ENCODE measurements at regions not wholly inside any gene's neighbourhood (a gene's known extent, or its start where the extent isn't known, plus 50 kb on each side); places are given as distances from the start of the nearest gene placed in this dataset.

DNA sequence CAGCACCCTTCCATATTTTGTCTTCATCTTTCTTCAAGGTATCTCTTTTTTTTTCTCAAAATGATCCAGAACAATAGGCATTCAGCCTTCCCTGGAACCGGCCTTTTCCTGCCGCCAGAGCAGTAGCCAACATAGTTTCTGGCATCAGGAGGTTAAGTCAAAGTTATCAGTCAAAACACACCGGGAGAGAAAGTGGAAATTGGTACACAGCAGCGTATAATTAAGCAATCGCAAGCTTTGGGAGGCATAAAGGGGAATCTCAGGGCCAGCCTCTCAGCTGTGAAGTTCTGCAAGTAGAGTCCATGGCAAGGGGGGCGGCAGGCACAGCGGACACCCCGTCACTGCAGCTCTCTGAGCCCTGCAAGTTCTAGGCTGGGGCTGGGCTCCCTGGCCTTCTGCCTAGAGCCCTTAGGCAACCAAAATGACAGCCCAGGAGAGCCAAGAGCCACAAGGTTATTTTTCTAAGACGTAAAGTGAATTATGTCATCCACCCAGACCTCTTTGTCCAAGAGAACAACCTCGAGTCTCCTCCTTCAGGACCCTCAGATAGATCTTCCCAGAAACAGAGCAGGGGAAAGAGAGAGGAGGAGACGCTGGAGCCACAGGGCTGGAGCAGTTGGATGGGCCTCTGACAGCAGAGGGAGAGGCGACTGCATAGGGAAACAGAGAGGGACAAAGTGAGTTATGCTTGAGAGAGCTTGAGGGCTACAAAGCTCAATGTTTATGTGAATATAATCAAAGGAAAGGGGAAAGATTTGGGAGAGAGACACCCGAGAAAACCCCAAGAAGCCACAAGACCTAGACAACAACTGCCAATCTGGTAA, 114.7 kb downstream of the BCL2L11 start:
- no peak overlapping the region for H2AFZ ChIP-seq (ENCODE audit: low read depth, low read length)
- ATAC-seq (ENCODE audit: insufficient read depth, low read depth) (no peak), DNase-seq (no peak)
- no peak overlapping the region for H3K9ac ChIP-seq (ENCODE audit: low read depth, low read length)
- H3K27me3 ChIP-seq (ENCODE audit: insufficient read depth, low read length, poor library complexity) = no peaks in the 10 kb centered on the region
- no peak overlapping the region for H3K4me3 ChIP-seq (ENCODE audit: low read depth in 1 of 2, low read length in 2 of 2)
- H3K4me1 ChIP-seq (ENCODE audit: insufficient read depth, low read length) = no peaks in the 10 kb centered on the region
- no peak overlapping the region for H3K27ac ChIP-seq (ENCODE audit: low read length)
- H4K20me1 ChIP-seq (ENCODE audit: insufficient read depth, low read length) = no peaks in the 10 kb centered on the region
- TF ChIP-seq EZH2 (IDR thresholded peaks at IDR 0.05; ENCODE audit: borderline replicate concordance, low read depth, low read length, severe bottlenecking) = no peak
- TF ChIP-seq, protein P1, sequence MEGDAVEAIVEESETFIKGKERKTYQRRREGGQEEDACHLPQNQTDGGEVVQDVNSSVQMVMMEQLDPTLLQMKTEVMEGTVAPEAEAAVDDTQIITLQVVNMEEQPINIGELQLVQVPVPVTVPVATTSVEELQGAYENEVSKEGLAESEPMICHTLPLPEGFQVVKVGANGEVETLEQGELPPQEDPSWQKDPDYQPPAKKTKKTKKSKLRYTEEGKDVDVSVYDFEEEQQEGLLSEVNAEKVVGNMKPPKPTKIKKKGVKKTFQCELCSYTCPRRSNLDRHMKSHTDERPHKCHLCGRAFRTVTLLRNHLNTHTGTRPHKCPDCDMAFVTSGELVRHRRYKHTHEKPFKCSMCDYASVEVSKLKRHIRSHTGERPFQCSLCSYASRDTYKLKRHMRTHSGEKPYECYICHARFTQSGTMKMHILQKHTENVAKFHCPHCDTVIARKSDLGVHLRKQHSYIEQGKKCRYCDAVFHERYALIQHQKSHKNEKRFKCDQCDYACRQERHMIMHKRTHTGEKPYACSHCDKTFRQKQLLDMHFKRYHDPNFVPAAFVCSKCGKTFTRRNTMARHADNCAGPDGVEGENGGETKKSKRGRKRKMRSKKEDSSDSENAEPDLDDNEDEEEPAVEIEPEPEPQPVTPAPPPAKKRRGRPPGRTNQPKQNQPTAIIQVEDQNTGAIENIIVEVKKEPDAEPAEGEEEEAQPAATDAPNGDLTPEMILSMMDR (IDR thresholded peaks at IDR 0.05; ENCODE audit: borderline replicate concordance, extremely low read depth, low read length, poor library complexity, severe bottlenecking) = no peak
- no peak overlapping the region for H3K4me2 ChIP-seq (ENCODE audit: insufficient read depth, low read length)
- no peaks in the 10 kb centered on the region for H3K79me2 ChIP-seq (ENCODE audit: insufficient read depth, low read length)
- peaks cover 23% of the 10 kb centered on the region for H3K36me3 ChIP-seq (ENCODE audit: insufficient read depth, low read length)
- peaks cover 5% of the 10 kb centered on the region for H3K9me3 ChIP-seq (ENCODE audit: insufficient read depth, low read length, severe bottlenecking)

DNA sequence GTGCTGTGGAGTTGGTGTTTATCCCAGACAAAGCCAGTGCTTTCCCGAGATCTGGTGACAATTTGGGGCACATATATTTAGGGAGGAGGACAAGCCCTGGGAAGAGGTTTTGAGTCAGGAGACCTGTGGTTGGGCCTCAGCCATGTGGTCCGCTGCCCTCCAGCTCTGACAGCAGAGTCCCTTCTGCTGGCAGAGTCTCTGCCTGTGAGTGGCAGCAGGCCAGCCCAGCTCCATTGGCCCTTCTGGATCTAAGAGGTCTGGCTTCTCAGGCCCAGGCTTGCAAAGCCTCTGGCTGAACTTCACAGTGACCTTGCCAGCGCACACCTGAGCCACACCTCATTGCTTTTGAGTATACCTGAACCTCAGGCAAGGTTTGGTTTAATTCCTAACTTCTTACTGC, 115.3 kb downstream of the BCL2L11 start:
- Histone ChIP-seq H4K20me1 (ENCODE audit: insufficient read depth, low read length) (no peaks in the 10 kb centered on the region), H3K27ac (ENCODE audit: low read length) (no peak overlapping the region), H2AFZ (ENCODE audit: low read depth, low read length) (no peak overlapping the region), H3K4me3 (ENCODE audit: low read depth in 1 of 2, low read length in 2 of 2) (no peak overlapping the region), H3K9me3 (ENCODE audit: insufficient read depth, low read length, severe bottlenecking) (no peaks in the 10 kb centered on the region), H3K79me2 (ENCODE audit: insufficient read depth, low read length) (no peaks in the 10 kb centered on the region), H3K27me3 (ENCODE audit: insufficient read depth, low read length, poor library complexity) (no peaks in the 10 kb centered on the region), H3K9ac (ENCODE audit: low read depth, low read length) (no peak overlapping the region), H3K4me1 (ENCODE audit: insufficient read depth, low read length) (no peaks in the 10 kb centered on the region), H3K36me3 (ENCODE audit: insufficient read depth, low read length) (peaks cover 23% of the 10 kb centered on the region), H3K4me2 (ENCODE audit: insufficient read depth, low read length) (no peak overlapping the region)
- DNase-seq (no peak), ATAC-seq (ENCODE audit: insufficient read depth, low read depth) (no peak)
- no peak for TF ChIP-seq EZH2 (IDR thresholded peaks at IDR 0.05; ENCODE audit: borderline replicate concordance, low read depth, low read length, severe bottlenecking)
- TF ChIP-seq, protein P1 (IDR thresholded peaks at IDR 0.05; ENCODE audit: borderline replicate concordance, extremely low read depth, low read length, poor library complexity, severe bottlenecking) = no peak

DNA sequence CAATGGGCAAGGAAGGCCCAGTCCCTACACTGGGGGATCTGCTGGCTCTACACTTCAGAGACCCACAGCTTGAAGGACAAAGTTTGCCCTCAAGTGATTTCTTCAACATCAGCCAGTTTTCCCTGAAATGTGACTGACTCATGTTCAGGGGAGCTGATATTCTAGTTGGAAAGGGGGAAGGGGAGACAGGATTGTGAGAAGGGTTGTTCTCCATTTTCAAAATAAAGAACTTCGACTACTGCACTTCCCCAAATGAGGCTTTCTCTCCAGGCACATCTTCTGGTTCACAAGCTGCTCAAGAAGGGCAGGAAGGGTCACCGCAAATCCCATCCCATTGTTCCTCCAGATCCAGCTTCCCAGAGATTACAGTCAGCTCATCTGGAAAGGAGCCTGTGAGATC, 117.6 kb downstream of the BCL2L11 start:
- Histone ChIP-seq H3K27me3 (ENCODE audit: insufficient read depth, low read length, poor library complexity) (no peaks in the 10 kb centered on the region), H2AFZ (ENCODE audit: low read depth, low read length) (no peak overlapping the region), H3K79me2 (ENCODE audit: insufficient read depth, low read length) (no peaks in the 10 kb centered on the region), H4K20me1 (ENCODE audit: insufficient read depth, low read length) (no peaks in the 10 kb centered on the region), H3K27ac (ENCODE audit: low read length) (no peak overlapping the region), H3K9ac (ENCODE audit: low read depth, low read length) (no peak overlapping the region), H3K4me1 (ENCODE audit: insufficient read depth, low read length) (no peaks in the 10 kb centered on the region), H3K9me3 (ENCODE audit: insufficient read depth, low read length, severe bottlenecking) (no peaks in the 10 kb centered on the region), H3K36me3 (ENCODE audit: insufficient read depth, low read length) (peaks cover 23% of the 10 kb centered on the region), H3K4me2 (ENCODE audit: insufficient read depth, low read length) (no peak overlapping the region), H3K4me3 (ENCODE audit: low read depth in 1 of 2, low read length in 2 of 2) (no peak overlapping the region)
- TF ChIP-seq, protein P1 (IDR thresholded peaks at IDR 0.05; ENCODE audit: borderline replicate concordance, extremely low read depth, low read length, poor library complexity, severe bottlenecking) = no peak
- no peak for TF ChIP-seq EZH2 (IDR thresholded peaks at IDR 0.05; ENCODE audit: borderline replicate concordance, low read depth, low read length, severe bottlenecking)
- DNase-seq = no peak
- no peak for ATAC-seq (ENCODE audit: insufficient read depth, low read depth)
